ENCODE measurements at regions not wholly inside any gene's neighbourhood (a gene's known extent, or its start where the extent isn't known, plus 50 kb on each side); places are given as distances from the start of the nearest gene placed in this dataset.

DNA sequence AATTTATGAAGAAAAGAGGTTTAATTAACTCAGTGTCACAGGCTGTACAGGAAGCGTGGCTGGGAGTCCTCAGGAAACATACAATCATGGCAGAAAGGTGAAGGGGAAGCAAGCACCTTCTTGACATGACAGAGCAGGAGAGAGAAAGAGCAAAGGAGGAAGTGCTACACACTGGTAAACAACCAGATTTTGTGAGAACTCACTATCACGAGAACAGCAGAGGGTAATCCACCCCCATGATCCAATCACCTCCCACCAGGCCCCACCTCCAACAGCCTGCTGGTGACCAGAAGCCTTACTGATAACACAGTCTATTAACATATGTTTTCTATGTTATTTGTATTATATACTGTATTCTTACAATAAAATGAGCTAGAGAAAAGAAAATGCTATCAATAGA lies 254.8 kb downstream of the PCDH10 start:
- H3K27ac ChIP-seq = no peak overlapping the region
- H3K36me3 ChIP-seq = no peaks in the 10 kb centered on the region
- DNase-seq (no peak), ATAC-seq (no peak)
- in situ Hi-C loops (cut with MboI; ENCODE audit: low sequenced_read_pairs in 4 of 4) (no loop called here), intact Hi-C loops (cut with DNase I; ENCODE audit: low total_unique reads) (no loop called here)
- no peaks in the 10 kb centered on the region for H3K4me1 ChIP-seq
- TF ChIP-seq, protein P1, sequence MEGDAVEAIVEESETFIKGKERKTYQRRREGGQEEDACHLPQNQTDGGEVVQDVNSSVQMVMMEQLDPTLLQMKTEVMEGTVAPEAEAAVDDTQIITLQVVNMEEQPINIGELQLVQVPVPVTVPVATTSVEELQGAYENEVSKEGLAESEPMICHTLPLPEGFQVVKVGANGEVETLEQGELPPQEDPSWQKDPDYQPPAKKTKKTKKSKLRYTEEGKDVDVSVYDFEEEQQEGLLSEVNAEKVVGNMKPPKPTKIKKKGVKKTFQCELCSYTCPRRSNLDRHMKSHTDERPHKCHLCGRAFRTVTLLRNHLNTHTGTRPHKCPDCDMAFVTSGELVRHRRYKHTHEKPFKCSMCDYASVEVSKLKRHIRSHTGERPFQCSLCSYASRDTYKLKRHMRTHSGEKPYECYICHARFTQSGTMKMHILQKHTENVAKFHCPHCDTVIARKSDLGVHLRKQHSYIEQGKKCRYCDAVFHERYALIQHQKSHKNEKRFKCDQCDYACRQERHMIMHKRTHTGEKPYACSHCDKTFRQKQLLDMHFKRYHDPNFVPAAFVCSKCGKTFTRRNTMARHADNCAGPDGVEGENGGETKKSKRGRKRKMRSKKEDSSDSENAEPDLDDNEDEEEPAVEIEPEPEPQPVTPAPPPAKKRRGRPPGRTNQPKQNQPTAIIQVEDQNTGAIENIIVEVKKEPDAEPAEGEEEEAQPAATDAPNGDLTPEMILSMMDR (IDR thresholded peaks at IDR 0.05 in 4 of 5, conservative IDR thresholded peaks at IDR 0.05 in 1 of 5) = no peak
- TF ChIP-seq POLR2A (IDR thresholded peaks at IDR 0.05) = no peak
- H3K4me3 ChIP-seq = no peak overlapping the region
- no peaks in the 10 kb centered on the region for H3K9me3 ChIP-seq
- H3K27me3 ChIP-seq = no peaks in the 10 kb centered on the region

DNA sequence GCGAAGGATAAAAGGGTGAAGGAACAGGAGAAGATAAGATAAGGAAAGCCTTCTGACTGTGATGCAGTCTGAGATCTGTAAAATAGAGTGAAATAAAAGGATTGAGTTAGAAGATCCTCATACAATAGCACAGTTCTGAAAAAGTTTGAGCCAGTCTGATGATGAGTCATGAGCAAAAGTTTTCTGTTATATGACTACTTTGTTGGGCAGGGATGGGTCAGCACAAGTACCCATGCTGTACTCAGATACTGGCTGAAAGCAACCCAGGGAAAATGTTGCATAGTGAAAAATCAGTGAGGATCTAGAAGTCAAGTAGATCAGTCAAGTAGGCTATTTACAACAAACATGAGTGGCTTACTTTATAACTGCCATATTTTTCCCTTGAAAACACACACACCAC lies 253.5 kb downstream of the PCDH10 start:
- intact Hi-C loops (cut with DNase I; ENCODE audit: low total_unique reads) = no loop called here
- TF ChIP-seq, protein P1 (IDR thresholded peaks at IDR 0.05 in 4 of 5, conservative IDR thresholded peaks at IDR 0.05 in 1 of 5) = no peak
- no peak for TF ChIP-seq POLR2A (IDR thresholded peaks at IDR 0.05)
- H3K27me3 ChIP-seq = no peaks in the 10 kb centered on the region
- H3K36me3 ChIP-seq = no peaks in the 10 kb centered on the region
- H3K9me3 ChIP-seq = no peaks in the 10 kb centered on the region
- DNase-seq = no peak
- ATAC-seq = no peak
- H3K27ac ChIP-seq = no peak overlapping the region
- no peaks in the 10 kb centered on the region for H3K4me1 ChIP-seq
- H3K4me3 ChIP-seq = no peak overlapping the region
- in situ Hi-C loops (cut with MboI; ENCODE audit: low sequenced_read_pairs in 4 of 4) = no loop called here

DNA sequence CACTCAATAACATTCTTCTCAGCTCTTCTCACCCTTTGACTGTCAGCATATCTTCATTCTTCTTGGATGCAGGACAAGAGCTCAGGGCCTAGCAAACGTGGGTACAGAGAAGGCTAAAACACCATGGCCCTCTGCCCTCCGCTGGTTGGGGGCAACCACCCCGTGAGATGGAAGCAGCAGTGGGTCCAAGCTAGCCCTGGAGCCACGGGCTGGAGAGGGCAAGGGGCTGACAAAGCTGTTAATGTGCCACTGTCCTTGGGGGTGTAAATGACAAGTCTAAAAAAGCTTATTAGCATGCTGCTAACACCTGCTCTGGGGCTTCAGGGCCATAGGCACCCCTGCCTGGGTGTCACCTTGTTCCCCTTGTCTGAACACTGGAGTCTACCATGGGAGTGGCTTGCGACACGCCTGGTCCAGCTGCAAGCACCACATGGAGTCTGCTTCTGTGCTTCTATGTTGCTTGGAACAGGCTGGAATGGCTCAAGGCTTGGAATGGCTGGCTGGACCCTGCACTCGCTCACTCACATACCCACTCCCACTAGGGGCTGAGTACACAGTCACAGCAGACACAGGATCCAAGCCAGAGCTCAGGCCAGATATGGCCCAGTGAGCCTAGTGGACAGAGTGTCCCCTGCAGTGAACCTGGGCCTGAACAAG lies 246.0 kb downstream of the PCDH10 start:
- no peaks in the 10 kb centered on the region for H3K27me3 ChIP-seq
- intact Hi-C loops (cut with DNase I; ENCODE audit: low total_unique reads) (no loop called here), in situ Hi-C loops (cut with MboI; ENCODE audit: low sequenced_read_pairs in 4 of 4) (no loop called here)
- H3K36me3 ChIP-seq = no peaks in the 10 kb centered on the region
- no peak for DNase-seq
- TF ChIP-seq, protein P1 (IDR thresholded peaks at IDR 0.05 in 4 of 5, conservative IDR thresholded peaks at IDR 0.05 in 1 of 5) = no peak
- no peak for TF ChIP-seq POLR2A (IDR thresholded peaks at IDR 0.05)
- H3K4me3 ChIP-seq = no peak overlapping the region
- no peak overlapping the region for H3K27ac ChIP-seq
- no peaks in the 10 kb centered on the region for H3K9me3 ChIP-seq
- no peaks in the 10 kb centered on the region for H3K4me1 ChIP-seq
- no peak for ATAC-seq

DNA sequence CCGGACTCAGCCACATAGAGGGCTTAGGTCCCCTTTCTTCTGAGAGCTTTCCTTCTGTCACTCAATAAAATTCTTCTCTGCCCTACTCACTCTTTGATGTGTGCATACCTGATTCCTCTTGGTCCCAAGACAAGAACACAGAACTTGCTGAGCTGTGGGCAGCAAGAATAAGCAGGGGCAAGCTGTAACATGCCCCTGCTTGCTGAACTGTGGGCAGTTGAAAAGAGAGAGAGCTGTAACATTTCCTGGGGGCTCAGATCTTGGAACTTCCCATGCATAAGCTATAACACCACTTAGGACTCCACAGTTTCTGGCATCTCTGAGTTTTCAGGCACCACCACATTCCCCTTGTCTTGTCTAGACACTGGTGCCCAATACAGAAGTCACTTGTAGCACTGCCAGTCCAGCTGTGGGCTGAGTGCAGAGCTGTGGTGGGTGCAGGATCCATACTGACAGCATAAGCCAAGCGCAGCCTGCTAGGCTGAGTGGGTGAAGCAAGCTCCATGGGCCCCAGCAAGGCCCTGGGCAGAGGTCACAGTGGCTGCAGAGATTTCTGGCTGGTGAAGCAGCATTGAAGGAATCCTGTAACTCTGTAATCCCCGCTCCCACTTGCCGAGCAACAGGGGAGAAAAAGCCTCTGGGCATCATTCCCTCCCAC lies 241.2 kb downstream of the PCDH10 start:
- Histone ChIP-seq H3K27ac (no peak overlapping the region), H3K36me3 (no peaks in the 10 kb centered on the region), H3K27me3 (no peaks in the 10 kb centered on the region), H3K9me3 (no peaks in the 10 kb centered on the region), H3K4me1 (no peaks in the 10 kb centered on the region), H3K4me3 (no peak overlapping the region)
- in situ Hi-C loops (cut with MboI; ENCODE audit: low sequenced_read_pairs in 4 of 4) = no loop called here
- intact Hi-C loops (cut with DNase I; ENCODE audit: low total_unique reads) = no loop called here
- DNase-seq (no peak), ATAC-seq (no peak)
- no peak for TF ChIP-seq POLR2A (IDR thresholded peaks at IDR 0.05)
- TF ChIP-seq, protein P1 (IDR thresholded peaks at IDR 0.05 in 4 of 5, conservative IDR thresholded peaks at IDR 0.05 in 1 of 5) = no peak
